HG03432 (cell line): ENCODE measurements at regions not wholly inside any gene's neighbourhood (a gene's known extent, or its start where the extent isn't known, plus 50 kb on each side); places are given as distances from the start of the nearest gene placed in this dataset.

ENCODE experiments used
- ATAC-seq: cut with Tn5 transposase; IDR thresholded peaks from one replicate; pipeline ENCODE4 v1.9.1; 2021; ENCODE audit warnings: mild to moderate bottlenecking, moderate library complexity; ENCODE audit not compliant: unreplicated experiment

DNA sequence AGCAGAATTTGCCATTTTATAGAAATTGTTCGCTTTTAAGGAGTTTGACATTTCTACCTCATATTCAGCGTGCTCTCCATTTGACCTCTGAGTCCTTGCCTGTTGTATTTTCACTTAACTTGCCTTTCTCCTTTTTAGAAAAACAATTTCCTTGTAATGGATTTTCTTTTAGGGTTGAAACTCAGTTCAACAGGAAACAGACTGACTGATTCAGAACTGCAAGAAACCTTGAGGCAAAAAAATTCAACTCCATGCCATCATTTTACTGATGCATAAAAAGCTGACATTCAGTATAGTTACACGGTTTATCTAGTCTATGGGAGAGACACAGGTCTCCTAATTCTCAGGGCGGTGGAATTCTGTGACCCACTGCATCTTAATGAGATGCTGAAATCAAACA, 59.8 kb downstream of the MRPS30 start:
- no peak for ATAC-seq

- no peak for ATAC-seq
These were observed 61.2 kb downstream of the MRPS30 start for GRCh38 chr5:44869928-44870327.

DNA sequence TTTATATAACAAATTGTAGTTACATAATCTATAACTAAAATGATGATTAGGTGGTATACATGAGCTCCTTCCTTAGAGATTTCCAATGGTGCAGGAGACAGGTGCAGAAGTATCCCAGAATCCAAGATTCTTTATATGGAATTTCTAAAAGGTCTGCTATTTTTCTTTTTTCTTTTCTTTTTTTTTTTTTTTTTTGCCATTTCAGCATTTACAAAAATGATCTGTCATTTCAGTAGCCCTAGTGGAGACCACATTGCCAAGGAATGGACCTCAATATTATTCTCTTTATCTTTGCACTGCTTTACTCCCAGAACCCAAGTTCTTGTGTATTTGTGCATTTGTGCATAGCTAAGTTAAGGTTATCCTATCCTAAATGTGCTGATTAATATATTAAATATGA, 61.7 kb downstream of the MRPS30 start:
- ATAC-seq, result no peak

DNA sequence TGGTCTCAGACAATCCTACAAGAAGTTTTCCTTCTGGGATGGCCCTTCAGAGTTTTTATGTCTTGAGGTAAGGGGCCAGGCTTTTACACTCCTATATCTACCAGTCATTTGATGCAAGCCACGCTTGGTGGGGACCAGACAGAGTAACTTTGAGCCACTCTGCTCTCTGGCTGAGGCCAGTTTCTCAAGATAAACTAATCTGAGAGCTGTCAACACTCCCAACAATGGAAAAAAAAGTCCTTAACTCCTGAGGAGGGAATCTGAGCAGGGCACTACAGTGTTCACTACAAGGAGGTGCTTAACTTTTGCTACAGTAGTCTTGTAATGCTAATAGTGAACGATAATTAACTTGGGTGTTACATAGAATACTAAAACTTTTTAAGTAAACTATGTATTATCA, 62.7 kb downstream of the MRPS30 start:
- ATAC-seq, result no peak

GRCh38 chr5:44875661-44876605, 67.2 kb downstream of the MRPS30 start:
- ATAC-seq, result peak; percentile 99

GRCh38 chr5:44881266-44881665, 72.5 kb downstream of the MRPS30 start:
- no peak for ATAC-seq

DNA sequence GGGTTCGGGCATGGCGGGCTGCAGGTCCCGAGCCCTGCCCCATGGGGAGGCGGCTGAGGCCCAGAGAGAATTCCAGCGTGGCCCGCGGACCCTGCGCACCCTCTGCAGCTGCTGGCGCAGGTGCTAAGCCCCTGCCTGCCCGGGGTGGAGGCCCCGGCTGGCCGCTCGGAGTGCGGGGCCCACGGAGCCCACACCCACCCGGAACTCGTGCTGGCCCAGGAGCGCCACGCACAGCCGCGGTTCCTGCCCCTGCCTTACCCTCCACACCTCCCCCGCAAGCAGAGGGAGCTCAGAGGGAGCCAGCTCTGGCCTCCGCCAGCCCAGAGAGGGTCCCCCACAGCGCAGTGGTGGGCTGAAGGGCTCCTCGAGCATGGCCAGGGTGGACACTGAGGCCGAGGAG, 75.3 kb downstream of the MRPS30 start:
- ATAC-seq, result no peak

GRCh38 chr5:44885903-44886302, 77.2 kb downstream of the MRPS30 start:
- peak; percentile 95 for ATAC-seq

GRCh38 chr5:44887722-44888121, 79.0 kb downstream of the MRPS30 start:
- ATAC-seq, result peak; percentile 59

GRCh38 chr5:44888435-44888834, 79.7 kb downstream of the MRPS30 start:
- no peak for ATAC-seq

GRCh38 chr5:44891116-44891515, 82.4 kb downstream of the MRPS30 start:
- no peak for ATAC-seq

DNA sequence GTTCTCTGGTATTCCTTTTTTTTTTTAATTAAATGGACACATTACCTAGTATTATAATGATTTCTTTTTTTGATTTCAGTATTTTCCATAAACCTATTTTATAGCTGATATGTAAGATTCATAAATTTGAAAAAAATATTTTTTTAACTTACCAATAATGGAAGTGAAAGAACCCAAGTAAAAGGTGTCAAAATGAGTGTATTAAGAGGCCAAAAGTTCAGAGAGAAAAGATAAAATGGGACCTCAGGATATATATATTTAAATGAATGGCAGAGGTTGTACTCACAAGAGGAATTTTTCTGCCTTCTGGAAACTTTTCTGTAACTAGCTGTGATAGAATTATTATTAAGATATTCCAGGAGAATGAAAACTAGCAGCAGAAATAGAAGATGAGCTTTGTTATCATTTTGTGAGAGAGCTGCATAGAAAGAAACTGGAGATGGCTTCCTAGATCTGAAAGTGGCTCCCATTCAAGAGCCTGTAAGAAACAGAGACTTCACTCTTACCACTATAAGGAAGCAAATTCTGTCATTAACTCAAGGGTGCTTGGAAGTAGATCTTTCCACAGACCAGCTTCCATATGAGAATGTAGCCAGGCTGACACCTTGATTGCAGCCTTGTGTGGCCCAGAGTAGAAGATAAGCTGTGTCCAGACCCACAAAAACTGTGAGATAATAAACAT, 91.7 kb downstream of the MRPS30 start:
- peak; percentile 57 for ATAC-seq

- no peak for ATAC-seq
These were observed 98.6 kb downstream of the MRPS30 start for GRCh38 chr5:44907396-44907795.

- ATAC-seq, result no peak
These were observed 100.3 kb downstream of the MRPS30 start for GRCh38 chr5:44909004-44909403.

GRCh38 chr5:44911501-44911900, 102.8 kb downstream of the MRPS30 start:
- no peak for ATAC-seq

- ATAC-seq, result no peak
These were observed 105.5 kb downstream of the MRPS30 start for GRCh38 chr5:44914221-44914620.

DNA sequence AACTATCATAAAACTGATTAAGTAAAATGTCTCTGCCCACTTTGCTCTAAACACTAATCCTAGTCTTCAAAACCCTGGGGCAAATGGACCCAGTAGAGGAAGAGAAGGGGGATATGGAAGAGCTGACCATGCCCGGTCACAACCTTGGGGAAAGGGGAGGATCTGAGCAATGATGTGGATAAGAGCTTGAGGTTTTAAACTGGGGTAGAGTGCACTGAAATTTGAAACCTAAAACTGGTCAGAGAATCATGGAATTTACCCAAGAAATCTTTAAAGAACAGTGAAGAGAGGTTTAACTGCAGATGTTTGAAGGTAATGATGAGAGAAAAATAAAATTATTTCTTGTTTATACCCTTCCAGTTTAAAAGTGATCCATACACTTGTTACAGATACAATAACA, 110.8 kb downstream of the MRPS30 start:
- no peak for ATAC-seq

DNA sequence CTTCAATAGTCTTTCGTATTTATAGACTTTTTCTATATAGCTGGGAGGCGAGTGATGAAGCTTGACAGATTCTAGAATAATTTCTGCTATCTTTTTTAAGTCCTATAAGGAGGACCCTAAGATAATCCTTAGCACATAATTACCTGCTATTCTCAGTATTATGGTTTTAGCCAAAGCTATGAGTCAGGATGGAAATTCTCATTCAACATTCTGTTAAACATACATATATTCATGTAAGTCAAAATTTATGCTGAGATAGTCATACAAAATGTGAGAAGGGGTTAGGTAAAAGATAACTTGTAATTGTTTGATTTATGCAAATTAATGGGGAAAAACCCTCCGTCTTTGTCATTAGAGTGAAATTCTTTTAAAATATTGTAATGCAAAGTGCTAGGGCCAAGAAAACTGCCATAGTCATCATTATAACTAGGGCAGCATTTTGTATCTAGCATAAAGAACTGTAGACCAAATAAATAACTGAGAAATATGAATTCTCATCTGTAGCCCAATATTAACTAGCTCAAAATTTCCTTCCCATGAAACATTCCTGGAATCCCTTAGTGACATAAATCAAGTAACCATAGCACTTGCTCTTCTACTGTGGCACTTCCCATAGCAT, 118.5 kb downstream of the MRPS30 start:
- ATAC-seq, result no peak

DNA sequence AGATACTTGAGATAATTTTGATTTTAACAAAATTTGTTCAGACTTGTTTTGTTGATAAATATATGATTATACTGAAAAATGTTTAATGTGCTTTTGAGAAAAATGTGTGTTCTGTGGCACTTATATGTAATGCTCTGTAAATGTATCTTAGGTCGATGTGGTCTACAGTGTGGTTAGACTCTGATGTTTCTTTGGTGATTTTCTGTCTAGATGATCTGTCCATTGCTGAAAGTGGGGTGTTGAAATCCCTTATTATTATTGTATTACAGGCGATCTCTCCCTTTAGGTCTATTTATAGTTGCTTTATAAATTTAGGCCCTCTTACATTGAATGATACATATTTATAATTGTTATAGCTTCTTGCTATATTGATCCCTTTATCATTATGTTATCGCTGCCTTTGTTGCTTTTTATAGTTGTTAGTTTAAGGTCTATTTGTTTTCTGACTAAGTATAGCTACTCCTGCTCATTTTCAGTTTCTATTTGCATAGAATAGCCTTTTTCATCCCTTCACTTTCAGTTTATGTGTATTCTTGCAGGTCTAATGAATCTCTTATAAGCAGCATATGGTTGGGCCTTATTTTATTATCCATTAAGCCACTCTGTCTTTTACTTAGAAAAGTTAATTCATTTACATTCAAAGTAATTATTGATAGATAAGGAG, 124.3 kb downstream of the MRPS30 start:
- ATAC-seq, result peak; percentile 99

DNA sequence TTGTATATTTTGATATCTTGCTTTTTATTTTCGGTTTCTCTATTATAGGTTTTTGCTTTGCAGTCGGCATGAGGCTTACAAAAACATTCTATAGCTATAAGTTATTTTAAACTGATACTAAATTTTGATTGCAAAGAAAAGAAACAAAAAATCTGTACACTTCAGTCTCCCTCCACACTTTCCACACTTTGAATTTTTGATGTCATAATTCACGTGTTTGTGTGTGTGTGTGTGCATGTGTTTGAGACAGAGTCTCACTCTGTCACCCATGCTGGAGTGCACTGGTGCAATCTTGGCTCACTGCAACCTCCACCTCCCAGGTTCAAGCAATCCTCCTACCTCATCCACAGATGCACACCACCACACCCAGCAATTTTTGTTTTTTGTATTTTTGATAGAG, 124.9 kb downstream of the MRPS30 start:
- ATAC-seq, result peak; percentile 2

DNA sequence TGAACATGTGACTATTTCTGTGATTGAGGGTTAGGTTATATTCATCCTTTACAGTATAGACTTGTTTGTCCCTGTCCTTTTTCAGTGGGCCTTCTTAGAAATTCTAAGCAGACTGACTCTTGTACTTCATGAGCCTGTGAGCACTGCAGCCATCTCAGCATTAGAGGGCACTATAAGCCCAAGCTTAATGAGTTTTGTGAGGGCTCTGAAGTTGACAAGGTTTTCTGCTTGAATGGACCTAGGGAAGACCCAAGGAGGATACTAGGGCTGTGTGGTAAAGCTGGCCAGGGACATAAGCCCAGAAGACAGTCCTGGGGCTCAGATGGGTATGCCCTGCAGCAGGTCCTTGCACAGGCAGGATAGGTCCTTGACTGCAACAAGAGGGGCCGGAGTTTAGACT, 126.5 kb downstream of the MRPS30 start:
- ATAC-seq, result no peak
